ENCODE measurements at regions not wholly inside any gene's neighbourhood (a gene's known extent, or its start where the extent isn't known, plus 50 kb on each side); places are given as distances from the start of the nearest gene placed in this dataset.

GRCh38 chr11:11108026-11108425 lies 245.0 kb downstream of the CSNK2A3 start:
- Histone ChIP-seq H2AFZ (ENCODE audit: low read depth, low read length) (no peak overlapping the region), H3K9me3 (ENCODE audit: insufficient read depth, low read depth, low read length) (no peaks in the 10 kb centered on the region), H4K20me1 (ENCODE audit: insufficient read depth, low read length) (no peaks in the 10 kb centered on the region), H3K9ac (ENCODE audit: low read length) (no peak overlapping the region), H3K36me3 (ENCODE audit: insufficient read depth, low read length) (no peaks in the 10 kb centered on the region), H3K79me2 (ENCODE audit: insufficient read depth, low read length) (no peaks in the 10 kb centered on the region), H3K4me2 (ENCODE audit: low read length) (no peak overlapping the region), H3K4me3 (ENCODE audit: insufficient read depth, low read depth, low read length) (no peak overlapping the region), H3K27me3 (ENCODE audit: insufficient read depth, low read length) (peaks cover 4% of the 10 kb centered on the region), H3K4me1 (ENCODE audit: insufficient read depth, low read length) (no peaks in the 10 kb centered on the region), H3K27ac (ENCODE audit: low read depth, low read length) (no peak overlapping the region)
- Mint-ChIP-seq H3K27ac (ENCODE audit: unreplicated experiment) (no peak overlapping the region), H3K9me3 (ENCODE audit: unreplicated experiment) (no peaks in the 10 kb centered on the region), H3K27me3 (ENCODE audit: low read depth, unreplicated experiment) (peaks cover 13% of the 10 kb centered on the region), H3K4me1 (ENCODE audit: low read depth, unreplicated experiment) (no peaks in the 10 kb centered on the region), H3K4me3 (ENCODE audit: unreplicated experiment) (no peak overlapping the region), H3K36me3 (ENCODE audit: low read depth, unreplicated experiment) (no peaks in the 10 kb centered on the region)
- TF ChIP-seq EZH2 (IDR thresholded peaks at IDR 0.05; ENCODE audit: insufficient read depth, low read length) (no peak), CTCF (IDR thresholded peaks at IDR 0.05; ENCODE audit: insufficient read depth, low read depth, low read length) (no peak)
- FAIRE-seq = no peak
- DNase-seq (ENCODE audit: low read depth) = no peak

GRCh38 chr11:11107076-11107723 lies 245.8 kb downstream of the CSNK2A3 start:
- Histone ChIP-seq H4K20me1 (ENCODE audit: insufficient read depth, low read length) (no peaks in the 10 kb centered on the region), H3K9me3 (ENCODE audit: insufficient read depth, low read depth, low read length) (no peaks in the 10 kb centered on the region), H3K4me3 (ENCODE audit: insufficient read depth, low read depth, low read length) (no peak overlapping the region), H3K27me3 (ENCODE audit: insufficient read depth, low read length) (peaks cover 4% of the 10 kb centered on the region), H3K4me1 (ENCODE audit: insufficient read depth, low read length) (no peaks in the 10 kb centered on the region), H3K27ac (ENCODE audit: low read depth, low read length) (no peak overlapping the region), H3K79me2 (ENCODE audit: insufficient read depth, low read length) (no peaks in the 10 kb centered on the region), H2AFZ (ENCODE audit: low read depth, low read length) (no peak overlapping the region), H3K9ac (ENCODE audit: low read length) (no peak overlapping the region), H3K36me3 (ENCODE audit: insufficient read depth, low read length) (no peaks in the 10 kb centered on the region), H3K4me2 (ENCODE audit: low read length) (no peak overlapping the region)
- H3K36me3 Mint-ChIP-seq (ENCODE audit: low read depth, unreplicated experiment) = no peaks in the 10 kb centered on the region
- peaks cover 13% of the 10 kb centered on the region for H3K27me3 Mint-ChIP-seq (ENCODE audit: low read depth, unreplicated experiment)
- H3K4me3 Mint-ChIP-seq (ENCODE audit: unreplicated experiment) = no peak overlapping the region
- no peak overlapping the region for H3K27ac Mint-ChIP-seq (ENCODE audit: unreplicated experiment)
- no peak for DNase-seq (ENCODE audit: low read depth)
- FAIRE-seq = no peak
- H3K4me1 Mint-ChIP-seq (ENCODE audit: low read depth, unreplicated experiment) = no peaks in the 10 kb centered on the region
- no peaks in the 10 kb centered on the region for H3K9me3 Mint-ChIP-seq (ENCODE audit: unreplicated experiment)
- TF ChIP-seq EZH2 (IDR thresholded peaks at IDR 0.05; ENCODE audit: insufficient read depth, low read length) = no peak
- no peak for TF ChIP-seq CTCF (IDR thresholded peaks at IDR 0.05; ENCODE audit: insufficient read depth, low read depth, low read length)

- no peaks in the 10 kb centered on the region for H3K9me3 Mint-ChIP-seq (ENCODE audit: unreplicated experiment)
- TF ChIP-seq EZH2 (IDR thresholded peaks at IDR 0.05; ENCODE audit: insufficient read depth, low read length) (no peak), CTCF (IDR thresholded peaks at IDR 0.05; ENCODE audit: insufficient read depth, low read depth, low read length) (no peak)
- no peak for DNase-seq (ENCODE audit: low read depth)
- Histone ChIP-seq H3K79me2 (ENCODE audit: insufficient read depth, low read length) (no peaks in the 10 kb centered on the region), H3K4me2 (ENCODE audit: low read length) (no peak overlapping the region), H3K4me3 (ENCODE audit: insufficient read depth, low read depth, low read length) (no peak overlapping the region), H3K27ac (ENCODE audit: low read depth, low read length) (no peak overlapping the region), H3K36me3 (ENCODE audit: insufficient read depth, low read length) (no peaks in the 10 kb centered on the region), H2AFZ (ENCODE audit: low read depth, low read length) (no peak overlapping the region), H3K27me3 (ENCODE audit: insufficient read depth, low read length) (peaks cover 4% of the 10 kb centered on the region), H3K4me1 (ENCODE audit: insufficient read depth, low read length) (no peaks in the 10 kb centered on the region), H3K9ac (ENCODE audit: low read length) (no peak overlapping the region), H4K20me1 (ENCODE audit: insufficient read depth, low read length) (no peaks in the 10 kb centered on the region), H3K9me3 (ENCODE audit: insufficient read depth, low read depth, low read length) (no peaks in the 10 kb centered on the region)
- H3K4me1 Mint-ChIP-seq (ENCODE audit: low read depth, unreplicated experiment) = no peaks in the 10 kb centered on the region
- H3K4me3 Mint-ChIP-seq (ENCODE audit: unreplicated experiment) = no peak overlapping the region
- FAIRE-seq = no peak
- H3K27me3 Mint-ChIP-seq (ENCODE audit: low read depth, unreplicated experiment) = peaks cover 13% of the 10 kb centered on the region
- H3K36me3 Mint-ChIP-seq (ENCODE audit: low read depth, unreplicated experiment) = no peaks in the 10 kb centered on the region
- no peak overlapping the region for H3K27ac Mint-ChIP-seq (ENCODE audit: unreplicated experiment)
Observed at GRCh38 chr11:11105361-11105760, 247.5 kb upstream of the ZBED5 start.
